Breast epithelium (tissue), 4 donors: ENCODE measurements at regions not wholly inside any gene's neighbourhood (a gene's known extent, or its start where the extent isn't known, plus 50 kb on each side); places are given as distances from the start of the nearest gene placed in this dataset.

Experiments used
- DNase-seq, 2 donors: peaks; one replicate each; pipeline ENCODE4 v3.0.0-alpha.2; 2019; ENCODE audit warnings: low spot score in 2 of 2
- H3K27ac ChIP-seq, 2 donors: fragments of 200-600 bp; sonication (generic) in 1 of 2; one replicate each; pipeline ENCODE4 v1.5.1; 2016 to 2019; ENCODE audit warnings: mild to moderate bottlenecking in 1 of 2
- H3K27me3 ChIP-seq, 2 donors: fragments of 200-600 bp; sonication (generic) in 1 of 2; one replicate each; pipeline versions ENCODE4 v1.5.1 to v1.6.0; 2017 to 2019; ENCODE audit warnings: control low read depth in 1 of 2, mild to moderate bottlenecking in 1 of 2
- H3K36me3 ChIP-seq: fragments of 200-600 bp; one replicate; pipeline ENCODE4 v1.5.1; 2019
- H3K4me1 ChIP-seq, 2 donors: fragments of 200-600 bp; sonication (generic); one replicate each; pipeline ENCODE4 v1.5.1; 2016 to 2019; ENCODE audit warnings: control low read depth in 1 of 2
- H3K4me3 ChIP-seq, 3 donors: fragments of 200-600 bp; sonication (generic); 1 replicate in 2 of 3; 2 replicates in 1 of 3; pipeline ENCODE4 v1.5.1; 2016 to 2019; ENCODE audit warnings: mild to moderate bottlenecking in 3 of 3, moderate library complexity in 2 of 3
- H3K9me3 ChIP-seq, 2 donors: fragments of 200-600 bp; sonication (generic) in 1 of 2; one replicate each; pipeline ENCODE4 v1.5.1; 2016 to 2019; ENCODE audit warnings: control low read depth in 1 of 2
- POLR2A ChIP-seq: fragments of 450-650 bp; IDR thresholded peaks from one replicate; pipeline ENCODE4 v1.6.1; 2016; ENCODE audit warnings: antibody characterized with exemption, mild to moderate bottlenecking, moderate library complexity
- POLR2AphosphoS5 ChIP-seq, 3 donors: sonication (generic); formaldehyde crosslinking; IDR thresholded peaks; one replicate each; pipeline ENCODE4 v1.6.1; 2017; ENCODE audit warnings: antibody characterized with exemption in 3 of 3
- intact Hi-C: fragments of 100-400 bp; cut with DNase I; formaldehyde crosslinking; loops from one replicate; pipeline ENCODE4 v1.15.1; 2023; ENCODE audit warnings: low total_unique reads
- TF ChIP-seq, protein P1 (sequence below), 3 donors: fragments of 450-650 bp; IDR thresholded peaks; one replicate each; pipeline ENCODE4 v1.5.1; 2016 to 2017; ENCODE audit warnings: antibody characterized with exemption in 3 of 3, mild to moderate bottlenecking in 3 of 3, moderate library complexity in 3 of 3

DNA sequence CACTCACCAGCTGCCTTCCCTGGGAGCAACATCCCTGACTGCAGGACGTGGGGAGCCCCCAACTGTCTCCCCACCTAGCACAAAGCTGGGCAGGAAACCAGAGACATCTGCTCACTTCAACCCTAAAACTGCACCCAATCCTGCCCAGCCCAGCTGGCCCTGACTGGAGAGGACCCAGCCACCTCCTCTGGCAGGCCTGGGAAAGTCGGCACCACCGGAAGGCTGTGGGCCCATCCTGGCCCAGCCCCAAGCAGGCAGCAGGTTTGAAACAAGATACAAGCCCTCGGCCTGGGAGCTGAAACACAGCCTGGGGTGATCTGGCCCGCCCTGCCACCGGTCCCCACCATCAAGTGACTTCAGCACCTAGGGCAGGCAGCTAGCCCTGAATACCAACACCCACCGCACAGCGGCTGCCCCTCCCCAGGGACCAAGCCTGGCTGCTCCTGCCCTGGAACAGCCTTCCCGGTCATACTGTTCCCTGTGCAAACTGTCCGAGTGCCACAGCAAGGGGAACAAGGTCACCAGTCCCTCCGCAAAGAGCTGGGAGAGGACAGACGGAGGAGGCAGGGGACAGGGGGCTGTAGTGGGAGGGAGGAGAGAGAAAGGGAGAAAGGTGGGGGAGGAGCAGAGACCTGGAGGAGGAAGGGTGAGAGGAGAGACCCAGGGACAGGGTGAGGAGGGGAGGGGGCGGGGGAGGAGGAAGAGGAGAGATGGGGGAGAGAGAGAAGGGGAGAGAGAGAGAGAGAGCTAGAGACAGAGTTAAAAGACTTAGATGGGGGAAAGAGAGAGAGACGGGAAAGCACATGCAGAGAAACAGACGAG, 115.7 kb downstream of the RFLNA start:
- no peak for DNase-seq
- peaks cover 8% of the 10 kb centered on the region in 2 donors for H3K4me1 ChIP-seq
- H3K4me3 ChIP-seq = no peak overlapping the region
- TF ChIP-seq POLR2A = no peak
- no peak for TF ChIP-seq POLR2AphosphoS5 (IDR thresholded peaks at IDR 0.05)
- TF ChIP-seq, protein P1, sequence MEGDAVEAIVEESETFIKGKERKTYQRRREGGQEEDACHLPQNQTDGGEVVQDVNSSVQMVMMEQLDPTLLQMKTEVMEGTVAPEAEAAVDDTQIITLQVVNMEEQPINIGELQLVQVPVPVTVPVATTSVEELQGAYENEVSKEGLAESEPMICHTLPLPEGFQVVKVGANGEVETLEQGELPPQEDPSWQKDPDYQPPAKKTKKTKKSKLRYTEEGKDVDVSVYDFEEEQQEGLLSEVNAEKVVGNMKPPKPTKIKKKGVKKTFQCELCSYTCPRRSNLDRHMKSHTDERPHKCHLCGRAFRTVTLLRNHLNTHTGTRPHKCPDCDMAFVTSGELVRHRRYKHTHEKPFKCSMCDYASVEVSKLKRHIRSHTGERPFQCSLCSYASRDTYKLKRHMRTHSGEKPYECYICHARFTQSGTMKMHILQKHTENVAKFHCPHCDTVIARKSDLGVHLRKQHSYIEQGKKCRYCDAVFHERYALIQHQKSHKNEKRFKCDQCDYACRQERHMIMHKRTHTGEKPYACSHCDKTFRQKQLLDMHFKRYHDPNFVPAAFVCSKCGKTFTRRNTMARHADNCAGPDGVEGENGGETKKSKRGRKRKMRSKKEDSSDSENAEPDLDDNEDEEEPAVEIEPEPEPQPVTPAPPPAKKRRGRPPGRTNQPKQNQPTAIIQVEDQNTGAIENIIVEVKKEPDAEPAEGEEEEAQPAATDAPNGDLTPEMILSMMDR (IDR thresholded peaks at IDR 0.05) = no peak
- H3K27me3 ChIP-seq = no peaks in the 10 kb centered on the region
- no peaks in the 10 kb centered on the region for H3K36me3 ChIP-seq
- intact Hi-C loops = no loop called here
- H3K9me3 ChIP-seq = no peaks in the 10 kb centered on the region
- H3K27ac ChIP-seq = peak overlapping the region; percentile 55 to 84

DNA sequence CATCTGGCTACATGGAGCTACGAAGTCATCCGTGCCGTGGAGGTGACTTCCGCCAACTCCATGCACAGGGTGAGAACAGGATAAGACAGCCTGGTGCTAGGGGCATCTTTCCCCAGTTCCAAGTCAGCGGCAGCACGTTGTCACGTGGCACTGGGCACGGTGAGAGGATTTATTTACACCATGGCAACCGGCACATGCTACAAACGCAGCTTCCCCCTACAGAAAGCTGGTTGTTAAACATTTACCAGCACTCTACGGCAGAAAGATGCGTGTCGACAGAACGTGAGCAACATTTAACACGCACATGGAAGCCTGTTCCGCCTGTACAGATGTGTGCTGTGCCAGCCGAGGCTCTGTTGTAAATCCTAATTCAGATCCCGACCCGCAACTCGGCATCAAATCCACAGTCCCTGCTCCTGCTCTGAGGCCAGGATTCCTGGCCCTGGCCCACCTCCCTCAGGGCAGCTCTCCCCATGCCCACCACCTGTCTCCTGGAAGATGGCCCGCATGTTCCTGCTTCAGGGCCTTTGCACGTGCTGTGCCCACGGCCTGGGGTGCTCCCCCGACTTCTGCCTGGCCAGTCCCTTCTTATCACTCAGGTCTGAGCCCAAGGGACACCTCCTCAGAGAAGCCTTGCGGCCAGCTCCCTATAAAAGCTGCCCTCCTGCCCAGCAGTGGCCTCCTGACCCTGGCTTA, 114.1 kb downstream of the RFLNA start:
- Histone ChIP-seq H3K4me1 (peaks cover 11 to 15% of the 10 kb centered on the region in 2 donors), H3K36me3 (no peaks in the 10 kb centered on the region)

DNA sequence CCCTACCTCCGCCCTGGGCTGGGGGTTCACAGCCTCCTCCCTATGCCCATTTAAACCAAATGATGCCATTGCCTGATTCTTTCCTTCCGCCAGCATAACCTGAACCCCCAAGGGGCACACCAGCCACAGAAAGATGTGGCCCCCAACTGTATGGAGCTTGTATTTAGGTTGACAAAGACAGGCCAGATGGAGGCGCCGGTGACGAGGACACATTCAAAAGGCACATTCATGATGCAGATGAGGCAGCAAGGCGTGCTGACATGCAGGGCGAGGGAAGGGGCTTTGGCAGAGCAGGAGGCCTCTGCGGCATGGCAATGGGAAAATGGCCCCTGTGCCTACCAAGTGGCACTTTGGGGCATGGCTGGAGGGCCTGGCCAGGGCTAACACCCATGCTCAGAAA, 112.2 kb downstream of the RFLNA start:
- H3K4me1 ChIP-seq = peaks cover 11 to 15% of the 10 kb centered on the region in 2 donors

More for the DNA sequence above, 114.1 kb downstream of the RFLNA start:
- intact Hi-C loops = no loop called here
- Histone ChIP-seq H3K27ac (no peak overlapping the region), H3K4me3 (no peak overlapping the region), H3K27me3 (no peaks in the 10 kb centered on the region), H3K9me3 (no peaks in the 10 kb centered on the region)
- no peak for DNase-seq
- TF ChIP-seq POLR2AphosphoS5 (IDR thresholded peaks at IDR 0.05) = no peak
- TF ChIP-seq, protein P1 (IDR thresholded peaks at IDR 0.05) = no peak
- no peak for TF ChIP-seq POLR2A

DNA sequence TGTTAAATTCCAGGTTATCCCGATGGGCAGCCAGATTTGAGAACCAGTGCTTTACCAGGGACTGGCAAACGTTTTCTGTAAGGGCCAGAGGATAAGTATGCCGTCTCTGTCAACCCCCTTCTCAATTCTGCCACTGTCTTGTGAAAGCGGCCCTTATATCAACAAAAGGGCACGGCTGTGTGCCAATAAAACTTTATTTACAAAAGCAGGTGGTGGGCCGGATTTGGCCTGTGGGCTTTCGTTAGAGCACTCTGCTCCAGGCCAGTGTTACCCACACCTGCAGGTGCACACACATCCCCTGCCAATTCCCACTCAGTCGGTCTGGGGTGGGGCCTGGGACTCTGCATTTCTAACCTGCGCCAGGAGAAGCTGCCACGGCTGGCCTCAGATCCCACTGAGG, 111.2 kb downstream of the RFLNA start:
- H3K9me3 ChIP-seq = no peaks in the 10 kb centered on the region
- intact Hi-C loops = no loop called here
- H3K4me3 ChIP-seq = no peak overlapping the region
- no peaks in the 10 kb centered on the region for H3K27me3 ChIP-seq
- no peak for TF ChIP-seq POLR2AphosphoS5 (IDR thresholded peaks at IDR 0.05)
- TF ChIP-seq, protein P1 (IDR thresholded peaks at IDR 0.05) = no peak
- H3K36me3 ChIP-seq = no peaks in the 10 kb centered on the region
- no peak for DNase-seq
- no peak overlapping the region for H3K27ac ChIP-seq
- H3K4me1 ChIP-seq = peaks cover 7 to 13% of the 10 kb centered on the region in 2 donors

More for the DNA sequence above, 112.2 kb downstream of the RFLNA start:
- Histone ChIP-seq H3K27me3 (no peaks in the 10 kb centered on the region), H3K36me3 (no peaks in the 10 kb centered on the region), H3K4me3 (no peak overlapping the region), H3K27ac (no peak overlapping the region), H3K9me3 (no peaks in the 10 kb centered on the region)
- DNase-seq = no peak
- TF ChIP-seq POLR2A (no peak), POLR2AphosphoS5 (IDR thresholded peaks at IDR 0.05) (no peak)
- TF ChIP-seq, protein P1 (IDR thresholded peaks at IDR 0.05) = no peak
- intact Hi-C loops = no loop called here

DNA sequence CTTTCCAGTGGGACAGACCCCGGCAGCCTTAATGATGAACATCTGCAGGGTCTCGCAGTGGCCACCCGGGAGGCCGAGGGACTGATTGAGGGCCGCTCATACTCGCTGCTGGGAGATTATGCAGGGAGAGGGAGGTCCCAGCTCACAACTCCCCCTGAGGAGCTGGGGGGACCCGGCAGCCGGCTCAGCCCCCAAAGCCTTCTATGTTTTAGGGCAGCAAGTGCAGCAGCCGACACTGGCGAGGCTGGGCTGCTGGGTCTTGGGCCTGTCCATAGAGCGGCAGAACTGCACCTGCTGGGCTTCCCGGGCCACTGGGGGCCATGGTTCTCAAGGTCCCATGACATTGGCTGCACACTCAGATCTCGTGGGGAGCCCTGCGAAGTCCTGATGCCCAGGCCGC, 110.7 kb downstream of the RFLNA start:
- H3K4me1 ChIP-seq = peaks cover 4 to 9% of the 10 kb centered on the region in 2 donors
- no peaks in the 10 kb centered on the region for H3K9me3 ChIP-seq
- no peak for DNase-seq
- H3K27ac ChIP-seq = peak overlapping the region in 1 of 2 donors; percentile 77
- no peaks in the 10 kb centered on the region for H3K27me3 ChIP-seq
- H3K4me3 ChIP-seq = no peak overlapping the region
- TF ChIP-seq, protein P1 (IDR thresholded peaks at IDR 0.05) = no peak
- TF ChIP-seq POLR2A (no peak), POLR2AphosphoS5 (IDR thresholded peaks at IDR 0.05) (no peak)
- intact Hi-C loops = no loop called here
- H3K36me3 ChIP-seq = no peaks in the 10 kb centered on the region
